ENCODE measurements at regions not wholly inside any gene's neighbourhood (a gene's known extent, or its start where the extent isn't known, plus 50 kb on each side); places are given as distances from the start of the nearest gene placed in this dataset.
"Not testable (repeated sequence)": the region's sequence is repeated elsewhere in the genome, so short reads cannot be mapped to it uniquely, and the experiment has no call there.

GRCh38 chr2:89890185-89890773 is 1198.8 kb downstream of the RPIA start:
- H3K9me3 ChIP-seq (ENCODE audit: control insufficient read depth in 2 of 3, insufficient read depth in 1 of 3, low read length in 3 of 3); FAIRE-seq; H3K9ac ChIP-seq (ENCODE audit: low read length in 3 of 3); intact Hi-C loops (cut with DNase I); H3K4me1 ChIP-seq (ENCODE audit: control insufficient read depth in 2 of 3, insufficient read depth in 2 of 3, low read depth in 1 of 3, low read length in 3 of 3); H3K27me3 ChIP-seq (ENCODE audit: control insufficient read depth, insufficient read depth, low read length); H3K36me3 ChIP-seq (ENCODE audit: control insufficient read depth in 2 of 3, insufficient read depth in 3 of 3, low read length in 3 of 3); H3K4me3 ChIP-seq (ENCODE audit: low read length in 3 of 3); DNase-seq; H3K27ac ChIP-seq (ENCODE audit: low read depth in 2 of 2, low read length in 2 of 2): not testable (repeated sequence)

GRCh38 chr2:89894988-89895387 is 1203.5 kb downstream of the RPIA start:
- H3K27me3 ChIP-seq (ENCODE audit: control insufficient read depth, insufficient read depth, low read length); FAIRE-seq; H3K27ac ChIP-seq (ENCODE audit: low read depth in 2 of 2, low read length in 2 of 2); H3K4me3 ChIP-seq (ENCODE audit: low read length in 3 of 3); H3K9ac ChIP-seq (ENCODE audit: low read length in 3 of 3); DNase-seq; H3K4me1 ChIP-seq (ENCODE audit: control insufficient read depth in 2 of 3, insufficient read depth in 2 of 3, low read depth in 1 of 3, low read length in 3 of 3); H3K36me3 ChIP-seq (ENCODE audit: control insufficient read depth in 2 of 3, insufficient read depth in 3 of 3, low read length in 3 of 3); intact Hi-C loops (cut with DNase I); H3K9me3 ChIP-seq (ENCODE audit: control insufficient read depth in 2 of 3, insufficient read depth in 1 of 3, low read length in 3 of 3): not testable (repeated sequence)

GRCh38 chr2:89895629-89896028 is 1204.2 kb downstream of the RPIA start:
- H3K36me3 ChIP-seq (ENCODE audit: control insufficient read depth in 2 of 3, insufficient read depth in 3 of 3, low read length in 3 of 3); DNase-seq; H3K4me1 ChIP-seq (ENCODE audit: control insufficient read depth in 2 of 3, insufficient read depth in 2 of 3, low read depth in 1 of 3, low read length in 3 of 3); intact Hi-C loops (cut with DNase I); H3K27ac ChIP-seq (ENCODE audit: low read depth in 2 of 2, low read length in 2 of 2); H3K9ac ChIP-seq (ENCODE audit: low read length in 3 of 3); H3K27me3 ChIP-seq (ENCODE audit: control insufficient read depth, insufficient read depth, low read length); H3K4me3 ChIP-seq (ENCODE audit: low read length in 3 of 3); H3K9me3 ChIP-seq (ENCODE audit: control insufficient read depth in 2 of 3, insufficient read depth in 1 of 3, low read length in 3 of 3); FAIRE-seq: not testable (repeated sequence)

GRCh38 chr2:89927018-89927417 is 1235.5 kb downstream of the RPIA start:
- H3K36me3 ChIP-seq (ENCODE audit: control insufficient read depth in 2 of 3, insufficient read depth in 3 of 3, low read length in 3 of 3); H3K27me3 ChIP-seq (ENCODE audit: control insufficient read depth, insufficient read depth, low read length); H3K9ac ChIP-seq (ENCODE audit: low read length in 3 of 3); H3K4me3 ChIP-seq (ENCODE audit: low read length in 3 of 3); intact Hi-C loops (cut with DNase I); H3K4me1 ChIP-seq (ENCODE audit: control insufficient read depth in 2 of 3, insufficient read depth in 2 of 3, low read depth in 1 of 3, low read length in 3 of 3); DNase-seq; H3K9me3 ChIP-seq (ENCODE audit: control insufficient read depth in 2 of 3, insufficient read depth in 1 of 3, low read length in 3 of 3); H3K27ac ChIP-seq (ENCODE audit: low read depth in 2 of 2, low read length in 2 of 2); FAIRE-seq: not testable (repeated sequence)

- intact Hi-C loops (cut with DNase I); H3K4me1 ChIP-seq (ENCODE audit: control insufficient read depth in 2 of 3, insufficient read depth in 2 of 3, low read depth in 1 of 3, low read length in 3 of 3); H3K27ac ChIP-seq (ENCODE audit: low read depth in 2 of 2, low read length in 2 of 2); H3K27me3 ChIP-seq (ENCODE audit: control insufficient read depth, insufficient read depth, low read length); DNase-seq; H3K4me3 ChIP-seq (ENCODE audit: low read length in 3 of 3); H3K9me3 ChIP-seq (ENCODE audit: control insufficient read depth in 2 of 3, insufficient read depth in 1 of 3, low read length in 3 of 3); H3K36me3 ChIP-seq (ENCODE audit: control insufficient read depth in 2 of 3, insufficient read depth in 3 of 3, low read length in 3 of 3); FAIRE-seq; H3K9ac ChIP-seq (ENCODE audit: low read length in 3 of 3): not testable (repeated sequence)
Observed at GRCh38 chr2:89935436-89935835, 1244.0 kb downstream of the RPIA start.

GRCh38 chr2:89936011-89936410 is 1244.5 kb downstream of the RPIA start:
- H3K36me3 ChIP-seq (ENCODE audit: control insufficient read depth in 2 of 3, insufficient read depth in 3 of 3, low read length in 3 of 3); DNase-seq; H3K4me3 ChIP-seq (ENCODE audit: low read length in 3 of 3); FAIRE-seq; H3K27me3 ChIP-seq (ENCODE audit: control insufficient read depth, insufficient read depth, low read length); H3K4me1 ChIP-seq (ENCODE audit: control insufficient read depth in 2 of 3, insufficient read depth in 2 of 3, low read depth in 1 of 3, low read length in 3 of 3); intact Hi-C loops (cut with DNase I); H3K27ac ChIP-seq (ENCODE audit: low read depth in 2 of 2, low read length in 2 of 2); H3K9me3 ChIP-seq (ENCODE audit: control insufficient read depth in 2 of 3, insufficient read depth in 1 of 3, low read length in 3 of 3); H3K9ac ChIP-seq (ENCODE audit: low read length in 3 of 3): not testable (repeated sequence)

GRCh38 chr2:89936559-89936958 is 1245.1 kb downstream of the RPIA start:
- H3K27me3 ChIP-seq (ENCODE audit: control insufficient read depth, insufficient read depth, low read length); H3K36me3 ChIP-seq (ENCODE audit: control insufficient read depth in 2 of 3, insufficient read depth in 3 of 3, low read length in 3 of 3); FAIRE-seq; intact Hi-C loops (cut with DNase I); H3K27ac ChIP-seq (ENCODE audit: low read depth in 2 of 2, low read length in 2 of 2); H3K4me1 ChIP-seq (ENCODE audit: control insufficient read depth in 2 of 3, insufficient read depth in 2 of 3, low read depth in 1 of 3, low read length in 3 of 3); H3K4me3 ChIP-seq (ENCODE audit: low read length in 3 of 3); H3K9ac ChIP-seq (ENCODE audit: low read length in 3 of 3); DNase-seq; H3K9me3 ChIP-seq (ENCODE audit: control insufficient read depth in 2 of 3, insufficient read depth in 1 of 3, low read length in 3 of 3): not testable (repeated sequence)

GRCh38 chr2:89938756-89939155 is 1247.3 kb downstream of the RPIA start:
- H3K9me3 ChIP-seq (ENCODE audit: control insufficient read depth in 2 of 3, insufficient read depth in 1 of 3, low read length in 3 of 3); H3K4me3 ChIP-seq (ENCODE audit: low read length in 3 of 3); H3K27me3 ChIP-seq (ENCODE audit: control insufficient read depth, insufficient read depth, low read length); H3K4me1 ChIP-seq (ENCODE audit: control insufficient read depth in 2 of 3, insufficient read depth in 2 of 3, low read depth in 1 of 3, low read length in 3 of 3); H3K27ac ChIP-seq (ENCODE audit: low read depth in 2 of 2, low read length in 2 of 2); H3K9ac ChIP-seq (ENCODE audit: low read length in 3 of 3); FAIRE-seq; DNase-seq; H3K36me3 ChIP-seq (ENCODE audit: control insufficient read depth in 2 of 3, insufficient read depth in 3 of 3, low read length in 3 of 3); intact Hi-C loops (cut with DNase I): not testable (repeated sequence)

- H3K27me3 ChIP-seq (ENCODE audit: control insufficient read depth, insufficient read depth, low read length); intact Hi-C loops (cut with DNase I); H3K4me1 ChIP-seq (ENCODE audit: control insufficient read depth in 2 of 3, insufficient read depth in 2 of 3, low read depth in 1 of 3, low read length in 3 of 3); H3K9ac ChIP-seq (ENCODE audit: low read length in 3 of 3); DNase-seq; H3K9me3 ChIP-seq (ENCODE audit: control insufficient read depth in 2 of 3, insufficient read depth in 1 of 3, low read length in 3 of 3); FAIRE-seq; H3K27ac ChIP-seq (ENCODE audit: low read depth in 2 of 2, low read length in 2 of 2); H3K36me3 ChIP-seq (ENCODE audit: control insufficient read depth in 2 of 3, insufficient read depth in 3 of 3, low read length in 3 of 3); H3K4me3 ChIP-seq (ENCODE audit: low read length in 3 of 3): not testable (repeated sequence)
Observed at GRCh38 chr2:89944267-89944666, 1252.8 kb downstream of the RPIA start.

Data from kidney (tissue), 10 donors.